Fibroblast of villous mesenchyme (primary cell): ENCODE measurements at regions not wholly inside any gene's neighbourhood (a gene's known extent, or its start where the extent isn't known, plus 50 kb on each side); places are given as distances from the start of the nearest gene placed in this dataset.
"Not testable (repeated sequence)": the region's sequence is repeated elsewhere in the genome, so short reads cannot be mapped to it uniquely, and the experiment has no call there.

Source experiments
- DNase-seq: peaks from one replicate; pipeline ENCODE4 v3.0.0-alpha.2; 2010; ENCODE audit warnings: low read depth
- H3K4me3 ChIP-seq: 2 replicates; pipeline ENCODE4 v1.5.1; 2011; ENCODE audit warnings: low read depth, mild to moderate bottlenecking, low read length
- TF ChIP-seq, protein P1 (sequence below): IDR thresholded peaks from 2 replicates; pipeline ENCODE4 v1.5.1; 2012; ENCODE audit warnings: low read depth, mild to moderate bottlenecking, low read length; ENCODE audit not compliant: insufficient read depth

DNA sequence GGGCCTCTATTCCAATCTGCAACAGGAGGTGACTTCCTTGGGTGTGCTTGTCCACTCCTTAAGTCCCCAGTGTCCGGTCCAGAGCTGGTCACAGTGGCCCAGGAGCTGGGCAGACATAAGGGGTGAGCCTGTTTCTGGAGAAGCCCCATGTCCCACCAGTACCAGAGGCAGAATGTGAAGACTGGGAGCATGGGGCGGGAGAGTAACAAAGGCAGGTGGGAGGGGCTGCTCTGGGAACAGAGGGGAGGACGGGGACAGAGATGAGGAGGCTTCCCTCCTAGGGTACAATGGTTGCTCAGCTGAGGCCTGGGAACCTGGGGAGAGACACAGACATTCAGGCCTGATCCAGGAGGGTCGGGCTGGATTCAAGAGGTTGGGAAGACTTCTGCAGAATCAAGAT, 323.3 kb upstream of the TNRC6C start:
- TF ChIP-seq, protein P1, sequence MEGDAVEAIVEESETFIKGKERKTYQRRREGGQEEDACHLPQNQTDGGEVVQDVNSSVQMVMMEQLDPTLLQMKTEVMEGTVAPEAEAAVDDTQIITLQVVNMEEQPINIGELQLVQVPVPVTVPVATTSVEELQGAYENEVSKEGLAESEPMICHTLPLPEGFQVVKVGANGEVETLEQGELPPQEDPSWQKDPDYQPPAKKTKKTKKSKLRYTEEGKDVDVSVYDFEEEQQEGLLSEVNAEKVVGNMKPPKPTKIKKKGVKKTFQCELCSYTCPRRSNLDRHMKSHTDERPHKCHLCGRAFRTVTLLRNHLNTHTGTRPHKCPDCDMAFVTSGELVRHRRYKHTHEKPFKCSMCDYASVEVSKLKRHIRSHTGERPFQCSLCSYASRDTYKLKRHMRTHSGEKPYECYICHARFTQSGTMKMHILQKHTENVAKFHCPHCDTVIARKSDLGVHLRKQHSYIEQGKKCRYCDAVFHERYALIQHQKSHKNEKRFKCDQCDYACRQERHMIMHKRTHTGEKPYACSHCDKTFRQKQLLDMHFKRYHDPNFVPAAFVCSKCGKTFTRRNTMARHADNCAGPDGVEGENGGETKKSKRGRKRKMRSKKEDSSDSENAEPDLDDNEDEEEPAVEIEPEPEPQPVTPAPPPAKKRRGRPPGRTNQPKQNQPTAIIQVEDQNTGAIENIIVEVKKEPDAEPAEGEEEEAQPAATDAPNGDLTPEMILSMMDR = no peak
- no peak overlapping the region for H3K4me3 ChIP-seq
- no peak for DNase-seq

DNA sequence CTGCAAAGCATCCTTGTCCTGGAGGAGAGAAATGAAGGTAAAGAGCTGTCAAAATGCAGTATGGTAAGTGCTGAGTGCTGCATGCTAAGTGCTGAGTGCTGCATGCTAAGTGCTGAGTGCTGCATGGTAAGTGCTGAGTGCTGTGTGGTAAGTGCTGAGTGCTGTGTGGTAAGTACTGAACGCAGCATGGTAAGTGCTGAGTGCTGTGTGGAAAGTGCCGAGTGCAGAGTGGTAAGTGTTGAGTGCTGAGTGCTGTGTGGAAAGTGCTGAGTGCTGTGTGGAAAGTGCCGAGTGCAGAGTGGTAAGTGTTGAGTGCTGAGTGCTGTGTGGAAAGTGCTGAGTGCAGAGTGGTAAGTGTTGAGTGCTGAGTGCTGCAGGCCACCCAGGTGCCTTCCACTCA, 322.7 kb upstream of the TNRC6C start:
- H3K4me3 ChIP-seq, DNase-seq: not testable (repeated sequence)

DNA sequence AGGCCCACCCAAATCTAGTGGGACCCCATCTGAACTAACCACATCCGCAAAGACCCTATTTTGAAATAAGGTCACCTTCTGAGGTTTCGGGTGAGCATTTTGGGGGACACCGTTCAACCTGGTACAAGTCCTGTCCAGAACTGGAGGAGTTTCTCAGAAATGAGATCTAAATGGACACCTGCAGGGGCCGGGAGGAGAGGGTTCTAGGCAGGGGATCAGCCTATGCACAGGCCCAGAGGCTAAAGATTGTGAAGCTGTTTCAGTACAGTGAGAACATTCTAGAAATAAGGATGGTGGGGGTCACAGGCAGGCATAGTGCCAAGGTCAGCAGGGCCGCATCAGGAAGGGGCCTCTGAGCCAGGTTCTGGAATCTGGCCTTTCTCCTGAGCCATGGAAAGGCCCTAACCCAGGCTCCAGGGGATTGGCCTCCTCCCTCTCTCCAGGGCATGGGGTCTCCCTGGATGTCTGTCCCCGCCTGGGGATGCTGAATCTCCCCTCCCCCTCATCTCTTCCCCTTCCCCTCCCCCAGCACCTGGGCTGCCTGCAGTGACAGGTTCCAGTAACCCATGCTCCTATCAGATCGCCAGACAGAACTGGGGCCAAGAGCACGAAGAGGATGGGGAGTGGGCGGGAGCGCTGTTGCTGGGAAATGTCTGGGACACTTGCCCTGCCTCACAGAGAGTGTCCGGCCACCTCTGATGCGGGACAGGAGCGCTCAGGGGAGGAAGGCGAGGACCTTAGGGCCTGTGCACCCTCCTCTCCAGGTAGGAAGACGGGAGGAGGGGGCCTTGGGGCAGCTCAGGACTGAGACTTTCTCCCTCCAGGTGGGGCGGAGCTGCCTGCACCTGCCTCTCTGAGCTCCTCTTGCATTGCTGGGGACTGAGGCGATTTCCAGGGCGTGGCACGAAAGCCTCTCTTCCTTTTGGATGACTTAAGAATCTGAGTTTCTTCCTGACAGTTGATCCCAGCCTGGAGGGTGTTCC, 321.4 kb upstream of the TNRC6C start:
- TF ChIP-seq, protein P1 = no peak
- DNase-seq = no peak
- H3K4me3 ChIP-seq = no peak overlapping the region

DNA sequence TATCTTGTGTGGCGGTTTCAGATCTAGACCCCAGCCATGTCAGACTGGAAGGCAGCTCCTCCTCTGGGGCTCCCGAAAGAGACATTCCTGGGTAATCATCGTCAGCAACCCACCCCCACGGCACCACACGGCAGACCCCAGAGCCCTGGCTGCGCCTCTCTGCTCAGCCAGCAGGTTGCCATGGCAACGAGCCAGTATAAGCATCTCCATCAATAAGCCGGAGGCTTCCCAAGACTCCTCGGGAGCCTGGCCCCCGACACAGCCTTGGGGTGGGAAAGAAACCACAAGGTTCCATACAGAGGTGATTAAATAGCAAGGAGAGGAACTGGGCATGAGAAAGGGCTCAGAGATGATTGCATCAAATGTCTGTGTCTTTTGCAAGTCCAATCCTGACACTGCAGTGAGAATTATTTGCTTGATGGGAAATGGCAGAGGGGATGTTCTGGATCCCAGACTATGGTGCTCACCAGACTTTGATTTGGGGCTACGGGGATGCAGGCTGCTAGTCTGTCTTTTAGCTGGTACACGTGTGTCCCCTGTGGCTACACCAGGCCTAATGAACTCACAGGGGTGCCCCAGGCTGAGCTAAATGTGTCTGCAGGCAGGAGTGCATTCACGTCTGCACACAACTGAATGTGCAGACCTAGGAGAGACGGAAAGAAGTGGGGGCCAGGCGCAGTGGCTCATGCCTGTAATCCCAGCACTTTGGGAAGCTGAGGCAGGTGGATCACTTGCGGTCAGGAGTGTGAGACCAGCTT, 320.5 kb upstream of the TNRC6C start:
- TF ChIP-seq, protein P1 = no peak
- DNase-seq = no peak
- H3K4me3 ChIP-seq = no peak overlapping the region

DNA sequence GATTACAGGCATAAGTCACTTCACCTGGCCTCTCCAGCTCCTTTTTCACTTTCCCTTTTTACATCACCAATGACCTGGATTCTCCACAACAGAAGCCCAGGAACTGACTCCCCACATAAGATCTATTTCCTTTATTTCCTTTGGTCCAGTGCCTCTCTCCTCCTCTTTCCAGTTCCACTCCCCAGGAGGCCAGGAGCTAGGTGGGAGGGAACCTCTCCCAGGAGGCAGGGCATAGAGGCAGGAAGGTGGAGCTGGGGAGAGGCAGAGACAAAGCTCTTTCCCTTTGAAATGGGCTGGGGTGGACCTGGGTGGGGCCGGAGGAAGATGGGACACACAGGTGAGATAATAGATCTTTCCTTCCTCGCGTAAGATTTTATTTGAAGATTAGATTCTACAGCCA, 318.3 kb upstream of the TNRC6C start:
- TF ChIP-seq, protein P1 = no peak
- H3K4me3 ChIP-seq = no peak overlapping the region

DNA sequence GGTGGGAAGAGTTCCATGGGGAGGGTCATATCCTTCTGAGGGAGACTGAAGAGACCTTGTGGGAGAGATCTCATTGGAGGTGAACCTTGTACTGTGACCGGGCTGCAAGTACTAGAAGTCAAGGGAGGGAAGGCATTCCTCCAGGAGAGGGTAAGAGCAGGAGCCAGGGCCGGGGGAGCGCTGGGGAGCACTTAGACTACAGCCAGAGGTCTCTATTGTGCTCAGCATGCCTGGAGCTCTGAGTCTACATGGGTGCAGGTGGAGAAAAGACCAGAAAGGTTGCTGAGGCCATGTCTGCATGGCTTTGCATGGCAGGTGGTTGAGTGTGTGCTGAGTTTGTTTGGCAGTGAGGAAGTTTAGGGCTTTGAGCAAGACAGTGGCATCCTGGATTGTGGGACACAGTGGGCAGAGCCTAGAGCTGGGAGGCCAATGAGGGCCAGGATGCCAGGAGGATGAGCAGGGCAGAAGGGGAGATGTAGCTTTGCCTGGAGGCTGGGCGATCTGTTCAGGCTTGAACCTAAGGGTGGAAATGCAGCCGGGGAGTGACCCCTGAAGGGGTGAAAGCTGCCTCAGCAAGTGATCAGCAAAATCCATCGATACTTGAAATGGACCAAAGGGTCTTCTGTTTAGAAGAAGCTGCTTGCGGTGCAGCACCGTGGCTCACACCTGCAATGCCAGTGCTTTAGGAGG, 317.4 kb upstream of the TNRC6C start:
- TF ChIP-seq, protein P1 = no peak
- no peak overlapping the region for H3K4me3 ChIP-seq
- no peak for DNase-seq

More for the DNA sequence above, 318.3 kb upstream of the TNRC6C start:
- no peak for DNase-seq

DNA sequence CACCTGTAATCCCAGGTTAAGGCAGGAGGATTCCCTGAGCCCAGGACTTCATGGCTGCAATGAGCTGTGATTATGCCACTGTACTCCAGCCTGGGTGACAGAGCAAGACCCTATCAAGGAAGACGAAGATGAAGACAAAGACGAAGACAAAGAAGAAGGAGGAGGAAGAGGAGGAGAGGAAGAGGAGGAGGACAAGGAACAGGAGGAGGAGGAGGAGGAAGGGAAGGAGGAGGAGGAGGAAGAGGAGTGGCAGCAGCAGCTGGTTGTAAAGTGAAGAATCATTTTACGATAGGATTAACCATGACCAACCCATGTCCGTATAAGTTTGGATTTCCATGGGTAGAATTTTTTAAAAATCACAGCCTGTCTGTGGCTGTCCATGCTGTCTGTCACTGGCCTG, 316.8 kb upstream of the TNRC6C start:
- DNase-seq = no peak
- TF ChIP-seq, protein P1 = no peak
- no peak overlapping the region for H3K4me3 ChIP-seq
